ENCODE measurements at regions not wholly inside any gene's neighbourhood (a gene's known extent, or its start where the extent isn't known, plus 50 kb on each side); places are given as distances from the start of the nearest gene placed in this dataset.
A peak's percentile ranks its signal among the peaks of the same experiment; 100 is the strongest.
"Not testable (repeated sequence)": the region's sequence is repeated elsewhere in the genome, so short reads cannot be mapped to it uniquely, and the experiment has no call there.

GRCh38 chr6:139747154-139747553 lies 372.7 kb upstream of the CITED2 start:
- DNase-seq: no peak

- DNase-seq: no peak
These were observed 370.4 kb upstream of the CITED2 start for GRCh38 chr6:139744891-139745290.

GRCh38 chr6:139743664-139744437 lies 369.4 kb upstream of the CITED2 start:
- no peak for DNase-seq

GRCh38 chr6:139742671-139743070 lies 368.2 kb upstream of the CITED2 start:
- no peak for DNase-seq

- no peak for DNase-seq
These were observed 364.5 kb upstream of the CITED2 start for GRCh38 chr6:139738801-139739455.

GRCh38 chr6:139736325-139736906 lies 362.0 kb upstream of the CITED2 start:
- DNase-seq: no peak

- no peak for DNase-seq
These were observed 358.0 kb upstream of the CITED2 start for GRCh38 chr6:139732451-139732850.

- no peak for DNase-seq
These were observed 356.0 kb upstream of the CITED2 start for GRCh38 chr6:139730340-139730974.

GRCh38 chr6:139728876-139729427 lies 354.5 kb upstream of the CITED2 start:
- DNase-seq: no peak

- DNase-seq: not testable (repeated sequence)
These were observed 351.8 kb upstream of the CITED2 start for GRCh38 chr6:139726272-139726671.

- no peak for DNase-seq
These were observed 348.1 kb upstream of the CITED2 start for GRCh38 chr6:139722530-139722929.

GRCh38 chr6:139721954-139722353 lies 347.5 kb upstream of the CITED2 start:
- DNase-seq: no peak

GRCh38 chr6:139713900-139714506 lies 339.6 kb upstream of the CITED2 start:
- no peak for DNase-seq

- no peak for DNase-seq
These were observed 339.0 kb upstream of the CITED2 start for GRCh38 chr6:139713424-139713823.

- DNase-seq: no peak
These were observed 338.4 kb upstream of the CITED2 start for GRCh38 chr6:139712830-139713229.

GRCh38 chr6:139711804-139712585 lies 337.5 kb upstream of the CITED2 start:
- DNase-seq: peak; percentile 14

- DNase-seq: no peak
These were observed 336.1 kb upstream of the CITED2 start for GRCh38 chr6:139710556-139710955.

- no peak for DNase-seq
These were observed 334.1 kb upstream of the CITED2 start for GRCh38 chr6:139708337-139709199.

- DNase-seq: no peak
These were observed 332.5 kb upstream of the CITED2 start for GRCh38 chr6:139706912-139707311.

GRCh38 chr6:139705284-139705683 lies 330.8 kb upstream of the CITED2 start:
- DNase-seq: no peak

- DNase-seq: no peak
These were observed 329.3 kb upstream of the CITED2 start for GRCh38 chr6:139703780-139704179.

Measured in NCI-H446 treated with DMSO at 0.1 percent for 48 hours (cell line).